Aorta (tissue), 5 donors: ENCODE measurements at regions not wholly inside any gene's neighbourhood (a gene's known extent, or its start where the extent isn't known, plus 50 kb on each side); places are given as distances from the start of the nearest gene placed in this dataset.

Source experiments
- ATAC-seq: fragments of 200-7000 bp; cut with Tn5 transposase; one replicate; pipeline ENCODE4 v1.9.1; 2022; ENCODE audit warnings: moderate library complexity; ENCODE audit not compliant: low FRiP score
- DNase-seq, 2 donors: peaks; one replicate each; pipeline ENCODE4 v3.0.0-alpha.2; 2020
- H3K27ac ChIP-seq, 2 donors: one replicate each; pipeline ENCODE4 v1.5.1; 2013; ENCODE audit warnings: low read length in 2 of 2, mild to moderate bottlenecking in 2 of 2, moderate library complexity in 2 of 2, control low read depth in 1 of 2, inconsistent platforms in 1 of 2, low read depth in 1 of 2
- H3K27me3 ChIP-seq, 2 donors: one replicate each; pipeline ENCODE4 v1.6.1; 2013; ENCODE audit warnings: control low read depth in 1 of 2, low read length in 1 of 2, mild to moderate bottlenecking in 1 of 2, moderate library complexity in 1 of 2; ENCODE audit not compliant: insufficient read depth in 2 of 2, control insufficient read depth in 1 of 2
- H3K36me3 ChIP-seq, 2 donors: one replicate each; pipeline ENCODE4 v1.6.1; 2013; ENCODE audit warnings: control low read depth in 1 of 2, low read length in 1 of 2, mild to moderate bottlenecking in 1 of 2; ENCODE audit not compliant: insufficient read depth in 2 of 2, control insufficient read depth in 1 of 2
- H3K4me1 ChIP-seq, 2 donors: one replicate each; pipeline ENCODE4 v1.6.1; 2013; ENCODE audit warnings: low read length in 2 of 2, control low read depth in 1 of 2, mild to moderate bottlenecking in 1 of 2, moderate library complexity in 1 of 2; ENCODE audit not compliant: insufficient read depth in 2 of 2, control insufficient read depth in 1 of 2
- H3K4me3 ChIP-seq, 2 donors: one replicate each; pipeline ENCODE4 v1.5.1; 2013; ENCODE audit warnings: low read length in 2 of 2, control low read depth in 1 of 2, mild to moderate bottlenecking in 1 of 2
- H3K9me3 ChIP-seq: one replicate; pipeline ENCODE4 v1.6.1; 2013; ENCODE audit warnings: mild to moderate bottlenecking, low read length; ENCODE audit not compliant: control insufficient read depth
- WGBS, 2 donors: extraction: QIAGEN DNeasy Blood & Tissue Kit; methylation state at CpG; one replicate each; pipeline ENCODE4 v1.1.7; 2013; 5-methylcytosine and 5-hydroxymethylcytosine counted together
- intact Hi-C, 2 donors: fragments of 100-400 bp; cut with DNase I; formaldehyde crosslinking; loops; one replicate each; pipeline versions ENCODE4 v1.14.2 to v1.15.0; 2022
- donor health status: healthy with polysubstance abuse.
- donor health status: Bipolar disorder and iron deficiency.
- donor health status: DM: no; HTN: no; CAD: no.
- donor health status: DM: no; HTN: no; CAD: no.
- donor health status: DM: yes; HTN: yes; CAD: no.

- Histone ChIP-seq H3K27me3 (no peaks in the 10 kb centered on the region), H3K4me3 (no peak overlapping the region), H3K4me1 (no peaks in the 10 kb centered on the region), H3K9me3 (peaks cover 1% of the 10 kb centered on the region), H3K36me3 (no peaks in the 10 kb centered on the region), H3K27ac (no peak overlapping the region)
- DNase-seq (no peak), ATAC-seq (no peak)
- intact Hi-C loops = no loop called here
- 88 to 90% methylated on average over 2 of the region's 2 CpGs for WGBS, 2 donors
Observed at GRCh38 chr4:66035701-66036100, 365.4 kb upstream of the EPHA5 start.

GRCh38 chr4:66034671-66035070 lies 364.4 kb upstream of the EPHA5 start:
- Histone ChIP-seq H3K27ac (no peak overlapping the region), H3K4me1 (no peaks in the 10 kb centered on the region), H3K27me3 (no peaks in the 10 kb centered on the region), H3K36me3 (no peaks in the 10 kb centered on the region), H3K9me3 (peaks cover 1% of the 10 kb centered on the region), H3K4me3 (no peak overlapping the region)
- intact Hi-C loops = no loop called here
- no peak for DNase-seq
- no peak for ATAC-seq
- 28% methylated on average over 2 of the region's 2 CpGs for WGBS, 2 donors

GRCh38 chr4:66034262-66034661 lies 364.0 kb upstream of the EPHA5 start:
- ATAC-seq (no peak), DNase-seq (no peak)
- Histone ChIP-seq H3K36me3 (no peaks in the 10 kb centered on the region), H3K4me1 (no peaks in the 10 kb centered on the region), H3K9me3 (peaks cover 1% of the 10 kb centered on the region), H3K27ac (no peak overlapping the region), H3K27me3 (no peaks in the 10 kb centered on the region), H3K4me3 (no peak overlapping the region)
- WGBS, 2 donors = 36 to 47% methylated on average over 1 to 2 of the region's 2 CpGs
- intact Hi-C loops = no loop called here

GRCh38 chr4:66032571-66032970 lies 362.3 kb upstream of the EPHA5 start:
- DNase-seq = no peak
- H3K36me3 ChIP-seq = no peaks in the 10 kb centered on the region
- no peaks in the 10 kb centered on the region for H3K4me1 ChIP-seq
- H3K27me3 ChIP-seq = no peaks in the 10 kb centered on the region
- H3K9me3 ChIP-seq = peaks cover 1% of the 10 kb centered on the region
- WGBS, 2 donors = 37 to 70% methylated on average over 2 of the region's 2 CpGs
- no peak overlapping the region for H3K27ac ChIP-seq
- intact Hi-C loops = no loop called here
- H3K4me3 ChIP-seq = no peak overlapping the region
- ATAC-seq = no peak

GRCh38 chr4:66028668-66029067 lies 358.4 kb upstream of the EPHA5 start:
- Histone ChIP-seq H3K36me3 (no peaks in the 10 kb centered on the region), H3K27ac (no peak overlapping the region), H3K4me3 (no peak overlapping the region), H3K4me1 (no peaks in the 10 kb centered on the region), H3K27me3 (no peaks in the 10 kb centered on the region), H3K9me3 (peaks cover 1% of the 10 kb centered on the region)
- no peak for ATAC-seq
- 76 to 78% methylated on average over 1 of the region's 1 CpG for WGBS, 2 donors
- no peak for DNase-seq
- intact Hi-C loops = no loop called here

- Histone ChIP-seq H3K36me3 (no peaks in the 10 kb centered on the region), H3K4me1 (no peaks in the 10 kb centered on the region), H3K9me3 (peaks cover 2% of the 10 kb centered on the region), H3K27me3 (no peaks in the 10 kb centered on the region), H3K4me3 (no peak overlapping the region), H3K27ac (no peak overlapping the region)
- intact Hi-C loops = no loop called here
- ATAC-seq (no peak), DNase-seq (no peak)
- 29 to 41% methylated on average over 1 of the region's 1 CpG for WGBS, 2 donors
Observed at GRCh38 chr4:66023061-66023460, 352.8 kb upstream of the EPHA5 start.

- Histone ChIP-seq H3K4me3 (no peak overlapping the region), H3K9me3 (peaks cover 2% of the 10 kb centered on the region), H3K27ac (no peak overlapping the region), H3K36me3 (no peaks in the 10 kb centered on the region), H3K4me1 (no peaks in the 10 kb centered on the region), H3K27me3 (no peaks in the 10 kb centered on the region)
- intact Hi-C loops = no loop called here
- ATAC-seq (no peak), DNase-seq (no peak)
- 86 to 90% methylated on average over 3 of the region's 3 CpGs for WGBS, 2 donors
Observed at GRCh38 chr4:66017671-66018070, 347.4 kb upstream of the EPHA5 start.

- Histone ChIP-seq H3K36me3 (no peaks in the 10 kb centered on the region), H3K9me3 (no peaks in the 10 kb centered on the region), H3K4me1 (no peaks in the 10 kb centered on the region), H3K27ac (no peak overlapping the region), H3K27me3 (no peaks in the 10 kb centered on the region), H3K4me3 (no peak overlapping the region)
- 51 to 56% methylated on average over 1 of the region's 1 CpG for WGBS, 2 donors
- intact Hi-C loops = no loop called here
- DNase-seq = no peak
- ATAC-seq = no peak
Observed at GRCh38 chr4:66016240-66016639, 346.0 kb upstream of the EPHA5 start.

- intact Hi-C loops = no loop called here
- DNase-seq (no peak), ATAC-seq (no peak)
- H3K36me3 ChIP-seq = no peaks in the 10 kb centered on the region
- 23 to 33% methylated on average over 3 of the region's 3 CpGs for WGBS, 2 donors
- no peaks in the 10 kb centered on the region for H3K27me3 ChIP-seq
- H3K4me1 ChIP-seq = no peaks in the 10 kb centered on the region
- H3K27ac ChIP-seq = no peak overlapping the region
- H3K9me3 ChIP-seq = no peaks in the 10 kb centered on the region
- no peak overlapping the region for H3K4me3 ChIP-seq
Observed at GRCh38 chr4:66014146-66014765, 344.0 kb upstream of the EPHA5 start.
